Stomach (tissue), 4 donors: ENCODE measurements at regions not wholly inside any gene's neighbourhood (a gene's known extent, or its start where the extent isn't known, plus 50 kb on each side); places are given as distances from the start of the nearest gene placed in this dataset.

Experiments
- EP300 ChIP-seq: sonication (generic); formaldehyde crosslinking; IDR thresholded peaks from one replicate; pipeline ENCODE4 v1.6.1; 2017; ENCODE audit warnings: antibody characterized with exemption
- POLR2A ChIP-seq, 4 donors: fragments of 450-650 bp; IDR thresholded peaks; one replicate each; pipeline ENCODE4 v1.6.1; 2016; ENCODE audit warnings: antibody characterized with exemption in 4 of 4, control low read depth in 2 of 4, mild to moderate bottlenecking in 1 of 4, moderate library complexity in 1 of 4
- TF ChIP-seq, protein P1 (sequence below), 7 experiments: fragments of 450-650 bp in 4 of 7; fragments of 200-600 bp in 3 of 7; sonication (generic) in 3 of 7; IDR thresholded peaks; one replicate each; pipeline ENCODE4 v1.5.1; 2016 to 2019; ENCODE audit warnings: antibody characterized with exemption in 7 of 7, control low read depth in 2 of 7, mild to moderate bottlenecking in 1 of 7

DNA sequence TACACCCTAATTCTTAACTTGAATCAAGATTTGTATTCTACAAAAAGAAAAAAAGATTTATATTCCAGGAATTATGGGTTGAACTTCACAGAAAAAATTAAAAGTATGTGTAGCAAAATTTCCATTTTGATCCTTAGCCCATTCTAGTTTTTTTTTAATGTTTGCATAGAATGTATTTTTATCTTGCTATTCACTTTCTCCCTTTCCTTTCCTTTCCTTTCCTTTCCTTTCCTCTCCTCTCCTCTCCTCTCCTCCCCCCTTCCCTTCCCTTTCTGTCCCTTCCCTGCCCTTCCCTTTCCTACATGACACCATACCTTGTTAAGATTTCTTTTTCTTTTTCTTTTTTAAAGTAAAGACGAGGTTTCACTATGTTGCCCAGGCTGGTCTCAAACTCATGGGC lies 542.5 kb upstream of the PTGER4 start:
- TF ChIP-seq, protein P1, sequence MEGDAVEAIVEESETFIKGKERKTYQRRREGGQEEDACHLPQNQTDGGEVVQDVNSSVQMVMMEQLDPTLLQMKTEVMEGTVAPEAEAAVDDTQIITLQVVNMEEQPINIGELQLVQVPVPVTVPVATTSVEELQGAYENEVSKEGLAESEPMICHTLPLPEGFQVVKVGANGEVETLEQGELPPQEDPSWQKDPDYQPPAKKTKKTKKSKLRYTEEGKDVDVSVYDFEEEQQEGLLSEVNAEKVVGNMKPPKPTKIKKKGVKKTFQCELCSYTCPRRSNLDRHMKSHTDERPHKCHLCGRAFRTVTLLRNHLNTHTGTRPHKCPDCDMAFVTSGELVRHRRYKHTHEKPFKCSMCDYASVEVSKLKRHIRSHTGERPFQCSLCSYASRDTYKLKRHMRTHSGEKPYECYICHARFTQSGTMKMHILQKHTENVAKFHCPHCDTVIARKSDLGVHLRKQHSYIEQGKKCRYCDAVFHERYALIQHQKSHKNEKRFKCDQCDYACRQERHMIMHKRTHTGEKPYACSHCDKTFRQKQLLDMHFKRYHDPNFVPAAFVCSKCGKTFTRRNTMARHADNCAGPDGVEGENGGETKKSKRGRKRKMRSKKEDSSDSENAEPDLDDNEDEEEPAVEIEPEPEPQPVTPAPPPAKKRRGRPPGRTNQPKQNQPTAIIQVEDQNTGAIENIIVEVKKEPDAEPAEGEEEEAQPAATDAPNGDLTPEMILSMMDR (IDR thresholded peaks at IDR 0.05) = no peak
- TF ChIP-seq POLR2A (IDR thresholded peaks at IDR 0.05) (no peak), EP300 (no peak)
